ENCODE measurements at regions not wholly inside any gene's neighbourhood (a gene's known extent, or its start where the extent isn't known, plus 50 kb on each side); places are given as distances from the start of the nearest gene placed in this dataset.

- Mint-ChIP-seq H3K9me3 (ENCODE audit: unreplicated experiment) (peaks cover 49% of the 10 kb centered on the region), H3K27ac (ENCODE audit: low read depth, unreplicated experiment) (no peak overlapping the region), H3K4me1 (ENCODE audit: insufficient read depth, unreplicated experiment) (no peaks in the 10 kb centered on the region), H3K36me3 (ENCODE audit: insufficient read depth, unreplicated experiment) (no peaks in the 10 kb centered on the region), H3K27me3 (ENCODE audit: insufficient read depth, unreplicated experiment) (no peaks in the 10 kb centered on the region), H3K4me3 (ENCODE audit: unreplicated experiment) (no peak overlapping the region)
- TF ChIP-seq CTCF (IDR thresholded peaks at IDR 0.05; ENCODE audit: unreplicated experiment), result no peak
- ChIA-PET CTCF (no interaction called here), POLR2A (no interaction called here)
- DNase-seq (ENCODE audit: unreplicated experiment), result no peak
- intact Hi-C loops (cut with micrococcal nuclease), result no loop called here
- no TSS peak for BruUV-seq (replicated peaks)
Observed at GRCh38 chr16:26344240-26344776, 652.5 kb downstream of the HS3ST4 start.

GRCh38 chr16:26344976-26345375 is 653.2 kb downstream of the HS3ST4 start:
- intact Hi-C loops (cut with micrococcal nuclease), result no loop called here
- BruUV-seq (replicated peaks), result no TSS peak
- H3K9me3 Mint-ChIP-seq (ENCODE audit: unreplicated experiment), result peaks cover 52% of the 10 kb centered on the region
- no peak for TF ChIP-seq CTCF (IDR thresholded peaks at IDR 0.05; ENCODE audit: unreplicated experiment)
- H3K4me1 Mint-ChIP-seq (ENCODE audit: insufficient read depth, unreplicated experiment), result no peaks in the 10 kb centered on the region
- CTCF ChIA-PET, result no interaction called here
- no peaks in the 10 kb centered on the region for H3K36me3 Mint-ChIP-seq (ENCODE audit: insufficient read depth, unreplicated experiment)
- POLR2A ChIA-PET, result no interaction called here
- DNase-seq (ENCODE audit: unreplicated experiment), result no peak
- no peaks in the 10 kb centered on the region for H3K27me3 Mint-ChIP-seq (ENCODE audit: insufficient read depth, unreplicated experiment)
- no peak overlapping the region for H3K27ac Mint-ChIP-seq (ENCODE audit: low read depth, unreplicated experiment)
- no peak overlapping the region for H3K4me3 Mint-ChIP-seq (ENCODE audit: unreplicated experiment)

GRCh38 chr16:26345966-26346365 is 654.2 kb downstream of the HS3ST4 start:
- no peak for DNase-seq (ENCODE audit: unreplicated experiment)
- no peak overlapping the region for H3K27ac Mint-ChIP-seq (ENCODE audit: low read depth, unreplicated experiment)
- H3K9me3 Mint-ChIP-seq (ENCODE audit: unreplicated experiment), result peaks cover 52% of the 10 kb centered on the region
- intact Hi-C loops (cut with micrococcal nuclease), result no loop called here
- no TSS peak for BruUV-seq (replicated peaks)
- POLR2A ChIA-PET, result no interaction called here
- CTCF ChIA-PET, result interaction anchor here (0.5 kb wide), 1 partner anchor 1123 kb away, joined by 3 read pairs; no protein-coding TSS in a partner anchor
- no peaks in the 10 kb centered on the region for H3K4me1 Mint-ChIP-seq (ENCODE audit: insufficient read depth, unreplicated experiment)
- no peaks in the 10 kb centered on the region for H3K36me3 Mint-ChIP-seq (ENCODE audit: insufficient read depth, unreplicated experiment)
- no peak overlapping the region for H3K4me3 Mint-ChIP-seq (ENCODE audit: unreplicated experiment)
- no peak for TF ChIP-seq CTCF (IDR thresholded peaks at IDR 0.05; ENCODE audit: unreplicated experiment)
- no peaks in the 10 kb centered on the region for H3K27me3 Mint-ChIP-seq (ENCODE audit: insufficient read depth, unreplicated experiment)

- DNase-seq (ENCODE audit: unreplicated experiment), result no peak
- Mint-ChIP-seq H3K4me3 (ENCODE audit: unreplicated experiment) (no peak overlapping the region), H3K4me1 (ENCODE audit: insufficient read depth, unreplicated experiment) (no peaks in the 10 kb centered on the region), H3K36me3 (ENCODE audit: insufficient read depth, unreplicated experiment) (no peaks in the 10 kb centered on the region), H3K9me3 (ENCODE audit: unreplicated experiment) (peaks cover 50% of the 10 kb centered on the region), H3K27me3 (ENCODE audit: insufficient read depth, unreplicated experiment) (no peaks in the 10 kb centered on the region), H3K27ac (ENCODE audit: low read depth, unreplicated experiment) (no peak overlapping the region)
- TF ChIP-seq CTCF (IDR thresholded peaks at IDR 0.05; ENCODE audit: unreplicated experiment), result no peak
- ChIA-PET CTCF (no interaction called here), POLR2A (no interaction called here)
- no TSS peak for BruUV-seq (replicated peaks)
- intact Hi-C loops (cut with micrococcal nuclease), result no loop called here
Observed at GRCh38 chr16:26348095-26348494, 656.3 kb downstream of the HS3ST4 start.

Data from MCF 10A (cell line).